DND-41 (cell line): ENCODE measurements at regions not wholly inside any gene's neighbourhood (a gene's known extent, or its start where the extent isn't known, plus 50 kb on each side); places are given as distances from the start of the nearest gene placed in this dataset.

Experiments
- ATAC-seq: fragments of 200-7000 bp; cut with Tn5 transposase; 3 replicates; pipeline ENCODE4 v1.9.1; 2021; ENCODE audit warnings: low read depth; ENCODE audit not compliant: insufficient read depth
- DNase-seq: peaks from one replicate; pipeline ENCODE4 v3.0.0-alpha.2; 2020
- H2AFZ ChIP-seq: 2 replicates; pipeline ENCODE4 v1.6.0; 2012; ENCODE audit warnings: low read depth, low read length
- H3K27ac ChIP-seq: 2 replicates; pipeline ENCODE4 v1.5.1; 2012; ENCODE audit warnings: low read length, inconsistent platforms
- H3K27me3 ChIP-seq: fragments of 200-600 bp; sonication (generic); 2 replicates; pipeline ENCODE4 v1.6.0; 2012; ENCODE audit warnings: low read length, mild to moderate bottlenecking, inconsistent platforms; ENCODE audit not compliant: insufficient read depth, poor library complexity
- H3K36me3 ChIP-seq: 2 replicates; pipeline ENCODE4 v1.5.1; 2012; ENCODE audit warnings: low read length, inconsistent platforms; ENCODE audit not compliant: insufficient read depth
- H3K4me1 ChIP-seq: 2 replicates; pipeline ENCODE4 v1.5.1; 2012; ENCODE audit warnings: mild to moderate bottlenecking, low read length; ENCODE audit not compliant: insufficient read depth
- H3K4me2 ChIP-seq: 2 replicates; pipeline ENCODE4 v1.6.0; 2012; ENCODE audit warnings: mild to moderate bottlenecking, moderate library complexity, low read length, inconsistent platforms; ENCODE audit not compliant: insufficient read depth
- H3K4me3 ChIP-seq, 2 experiments: fragments of 200-600 bp in 1 of 2; shearing (Covaris generic) in 1 of 2; 2 replicates each; pipeline ENCODE4 v1.5.1; 2012 to 2016; ENCODE audit warnings: inconsistent platforms in 2 of 2, low read length in 2 of 2, mild to moderate bottlenecking in 2 of 2, low read depth in 1 of 2, moderate library complexity in 1 of 2
- H3K79me2 ChIP-seq: 2 replicates; pipeline ENCODE4 v1.6.0; 2012; ENCODE audit warnings: low read length, inconsistent platforms; ENCODE audit not compliant: insufficient read depth
- H3K9ac ChIP-seq: 2 replicates; pipeline ENCODE4 v1.6.0; 2012; ENCODE audit warnings: low read depth, mild to moderate bottlenecking, inconsistent platforms, low read length, moderate library complexity
- H3K9me3 ChIP-seq: 2 replicates; pipeline ENCODE4 v1.5.1; 2012; ENCODE audit warnings: low read length, moderate library complexity, mild to moderate bottlenecking, inconsistent platforms; ENCODE audit not compliant: insufficient read depth, severe bottlenecking
- H4K20me1 ChIP-seq: 2 replicates; pipeline ENCODE4 v1.6.0; 2012; ENCODE audit warnings: low read length; ENCODE audit not compliant: insufficient read depth
- EZH2 ChIP-seq: IDR thresholded peaks from 3 replicates; pipeline ENCODE4 v1.6.1; 2012; ENCODE audit warnings: borderline replicate concordance, low read depth, mild to moderate bottlenecking, moderate library complexity, low read length, inconsistent platforms; ENCODE audit not compliant: severe bottlenecking
- TF ChIP-seq, protein P1 (sequence below): IDR thresholded peaks from 2 replicates; pipeline ENCODE4 v1.5.1; 2012; ENCODE audit warnings: borderline replicate concordance, low read length, moderate library complexity, mild to moderate bottlenecking; ENCODE audit not compliant: poor library complexity, severe bottlenecking; ENCODE audit errors: extremely low read depth

DNA sequence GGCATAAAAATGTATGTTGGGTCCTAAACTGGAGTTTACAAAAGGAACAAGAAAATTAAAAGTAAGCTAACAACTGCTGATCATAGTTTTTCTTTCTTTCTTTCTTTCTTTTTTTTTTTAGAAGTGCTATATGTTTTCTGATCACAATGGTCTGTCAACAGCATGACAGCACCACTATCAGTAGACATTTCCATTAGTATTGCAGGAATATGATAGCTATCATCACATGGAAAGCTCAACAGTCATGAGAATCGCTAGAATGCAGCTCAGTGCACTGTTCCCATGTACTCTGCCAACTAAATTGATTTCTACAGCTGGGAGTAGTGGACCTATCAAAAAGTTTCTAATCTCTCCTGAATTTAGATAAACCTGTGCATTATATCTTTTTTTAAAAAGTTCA, 950.3 kb upstream of the ACVR2A start:
- Histone ChIP-seq H3K79me2 (no peaks in the 10 kb centered on the region), H3K4me2 (no peak overlapping the region), H3K9me3 (no peaks in the 10 kb centered on the region), H2AFZ (no peak overlapping the region), H4K20me1 (no peaks in the 10 kb centered on the region), H3K36me3 (no peaks in the 10 kb centered on the region), H3K27me3 (no peaks in the 10 kb centered on the region), H3K4me1 (no peaks in the 10 kb centered on the region), H3K9ac (no peak overlapping the region), H3K4me3 (no peak overlapping the region), H3K27ac (no peak overlapping the region)
- DNase-seq (no peak), ATAC-seq (no peak)
- no peak for TF ChIP-seq EZH2
- TF ChIP-seq, protein P1, sequence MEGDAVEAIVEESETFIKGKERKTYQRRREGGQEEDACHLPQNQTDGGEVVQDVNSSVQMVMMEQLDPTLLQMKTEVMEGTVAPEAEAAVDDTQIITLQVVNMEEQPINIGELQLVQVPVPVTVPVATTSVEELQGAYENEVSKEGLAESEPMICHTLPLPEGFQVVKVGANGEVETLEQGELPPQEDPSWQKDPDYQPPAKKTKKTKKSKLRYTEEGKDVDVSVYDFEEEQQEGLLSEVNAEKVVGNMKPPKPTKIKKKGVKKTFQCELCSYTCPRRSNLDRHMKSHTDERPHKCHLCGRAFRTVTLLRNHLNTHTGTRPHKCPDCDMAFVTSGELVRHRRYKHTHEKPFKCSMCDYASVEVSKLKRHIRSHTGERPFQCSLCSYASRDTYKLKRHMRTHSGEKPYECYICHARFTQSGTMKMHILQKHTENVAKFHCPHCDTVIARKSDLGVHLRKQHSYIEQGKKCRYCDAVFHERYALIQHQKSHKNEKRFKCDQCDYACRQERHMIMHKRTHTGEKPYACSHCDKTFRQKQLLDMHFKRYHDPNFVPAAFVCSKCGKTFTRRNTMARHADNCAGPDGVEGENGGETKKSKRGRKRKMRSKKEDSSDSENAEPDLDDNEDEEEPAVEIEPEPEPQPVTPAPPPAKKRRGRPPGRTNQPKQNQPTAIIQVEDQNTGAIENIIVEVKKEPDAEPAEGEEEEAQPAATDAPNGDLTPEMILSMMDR, result no peak

DNA sequence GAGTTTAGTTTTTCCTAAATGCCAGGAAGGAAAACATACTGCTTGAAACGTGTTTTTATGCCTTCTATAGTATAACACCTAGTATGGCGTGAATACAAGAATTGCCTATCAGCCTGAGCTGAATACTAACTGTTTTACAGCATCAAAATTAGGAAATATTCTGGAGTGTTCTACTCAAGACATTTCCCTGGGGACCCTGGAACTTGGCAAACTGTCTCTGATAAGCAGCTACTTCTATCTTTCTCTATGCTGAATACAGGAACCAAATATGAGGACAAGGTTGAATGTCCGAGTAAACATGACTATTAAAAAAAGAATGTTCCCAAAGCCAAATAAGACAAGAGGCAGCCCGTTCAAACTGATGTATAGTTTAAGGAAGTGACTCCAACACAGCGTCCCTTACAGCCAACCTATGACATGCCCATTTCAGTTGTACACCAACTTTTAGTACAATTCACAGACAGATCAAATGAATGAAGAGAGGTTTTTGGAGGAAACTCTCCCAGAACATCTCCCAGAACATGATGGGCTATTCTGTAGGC, 951.3 kb upstream of the ACVR2A start:
- no peak for DNase-seq
- Histone ChIP-seq H3K79me2 (no peaks in the 10 kb centered on the region), H3K9ac (no peak overlapping the region), H3K4me3 (no peak overlapping the region), H3K36me3 (no peaks in the 10 kb centered on the region), H2AFZ (no peak overlapping the region), H3K9me3 (no peaks in the 10 kb centered on the region), H3K4me2 (no peak overlapping the region), H3K27ac (no peak overlapping the region), H3K27me3 (no peaks in the 10 kb centered on the region), H3K4me1 (no peaks in the 10 kb centered on the region), H4K20me1 (no peaks in the 10 kb centered on the region)
- TF ChIP-seq EZH2, result no peak
- TF ChIP-seq, protein P1, result no peak
- no peak for ATAC-seq

DNA sequence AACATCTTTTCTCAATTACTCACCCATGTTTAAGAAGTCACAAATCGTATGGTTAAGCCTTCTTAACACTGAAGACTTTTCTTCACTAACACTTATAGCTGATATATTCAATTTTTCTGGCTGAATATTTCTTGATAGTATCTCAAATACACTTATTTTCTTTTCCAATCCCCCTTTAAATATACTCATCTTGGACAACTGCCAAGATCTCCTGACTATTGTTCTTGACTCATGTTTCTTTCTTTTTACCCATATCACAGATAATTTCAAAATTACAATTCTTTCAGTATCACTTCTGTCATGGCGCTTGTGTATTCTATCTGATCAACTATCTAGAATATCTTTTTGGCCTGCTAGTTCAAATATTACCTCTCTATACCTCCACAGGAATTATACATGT, 954.3 kb upstream of the ACVR2A start:
- Histone ChIP-seq H2AFZ (no peak overlapping the region), H3K9me3 (no peaks in the 10 kb centered on the region), H3K27me3 (no peaks in the 10 kb centered on the region), H4K20me1 (no peaks in the 10 kb centered on the region), H3K4me2 (no peak overlapping the region), H3K36me3 (no peaks in the 10 kb centered on the region), H3K27ac (no peak overlapping the region), H3K79me2 (no peaks in the 10 kb centered on the region), H3K9ac (no peak overlapping the region), H3K4me3 (no peak overlapping the region), H3K4me1 (no peaks in the 10 kb centered on the region)
- no peak for TF ChIP-seq EZH2
- TF ChIP-seq, protein P1, result no peak
- ATAC-seq (no peak), DNase-seq (no peak)

DNA sequence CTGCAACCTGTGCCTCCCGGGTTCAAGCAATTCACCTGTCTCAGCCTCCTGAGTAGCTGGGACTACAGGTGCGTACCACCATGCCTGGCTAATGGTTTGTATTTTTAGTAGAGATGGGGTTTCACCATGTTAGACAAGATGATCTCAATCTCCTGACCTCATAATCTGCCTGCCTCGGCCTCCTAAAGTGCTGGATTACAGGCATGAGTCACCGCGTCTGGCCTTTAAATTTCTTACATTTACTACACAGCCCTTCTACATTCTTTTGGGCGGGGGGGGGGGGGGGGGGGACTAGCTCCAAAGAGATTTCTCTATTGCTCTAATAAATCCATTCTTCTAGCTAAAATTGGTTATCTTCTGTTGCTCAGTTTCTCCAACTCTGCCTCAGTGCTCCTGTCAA, 964.9 kb upstream of the ACVR2A start:
- Histone ChIP-seq H3K79me2 (no peaks in the 10 kb centered on the region), H3K9ac (no peak overlapping the region), H4K20me1 (no peaks in the 10 kb centered on the region), H3K27ac (no peak overlapping the region), H3K36me3 (no peaks in the 10 kb centered on the region), H3K27me3 (no peaks in the 10 kb centered on the region), H2AFZ (no peak overlapping the region), H3K4me3 (no peak overlapping the region), H3K9me3 (no peaks in the 10 kb centered on the region), H3K4me2 (no peak overlapping the region), H3K4me1 (no peaks in the 10 kb centered on the region)
- DNase-seq (no peak), ATAC-seq (no peak)
- TF ChIP-seq EZH2, result no peak
- TF ChIP-seq, protein P1, result no peak
